HG03045 (cell line): ENCODE measurements at regions not wholly inside any gene's neighbourhood (a gene's known extent, or its start where the extent isn't known, plus 50 kb on each side); places are given as distances from the start of the nearest gene placed in this dataset.

Source experiments
- ATAC-seq: cut with Tn5 transposase; IDR thresholded peaks from one replicate; pipeline ENCODE4 v1.9.1; 2021; ENCODE audit warnings: mild to moderate bottlenecking, moderate library complexity; ENCODE audit not compliant: unreplicated experiment

DNA sequence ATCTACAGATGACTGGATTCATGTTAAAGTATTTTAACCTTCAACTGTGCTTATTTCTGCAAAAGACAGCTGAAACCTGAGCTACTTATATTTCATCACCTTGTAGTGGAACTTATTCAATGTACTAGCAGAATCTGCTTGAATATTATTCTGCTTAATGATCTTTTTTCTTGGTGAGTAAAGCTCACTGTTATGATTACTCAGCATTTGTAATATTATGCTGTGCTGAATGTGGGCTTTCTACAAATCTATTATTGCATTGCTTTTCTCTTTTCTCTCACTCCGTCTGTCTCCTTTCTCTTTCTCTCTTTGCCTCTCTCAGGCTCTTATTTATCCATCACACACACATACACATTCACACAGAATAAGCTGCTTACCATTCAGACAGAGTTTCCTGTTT, 98.7 kb upstream of the TMEM196 start:
- no peak for ATAC-seq

DNA sequence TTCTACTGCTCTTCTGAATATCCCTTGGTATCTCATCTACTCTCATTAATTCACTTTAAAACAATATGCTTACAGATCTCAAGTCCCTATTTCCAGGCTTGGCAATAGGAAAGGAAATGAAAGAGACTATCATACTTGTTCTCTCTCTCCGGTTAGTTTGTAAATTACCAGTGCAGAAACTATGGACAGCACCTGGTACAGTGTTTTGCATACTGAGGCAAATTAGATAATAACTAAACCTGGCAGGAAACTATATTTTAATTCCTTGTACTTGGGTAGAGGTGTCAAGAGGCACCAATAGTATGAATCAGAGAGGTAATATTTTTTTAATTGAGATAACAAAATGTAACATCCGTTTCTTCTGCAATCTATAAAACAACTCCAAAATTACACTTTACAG, 97.7 kb upstream of the TMEM196 start:
- no peak for ATAC-seq

DNA sequence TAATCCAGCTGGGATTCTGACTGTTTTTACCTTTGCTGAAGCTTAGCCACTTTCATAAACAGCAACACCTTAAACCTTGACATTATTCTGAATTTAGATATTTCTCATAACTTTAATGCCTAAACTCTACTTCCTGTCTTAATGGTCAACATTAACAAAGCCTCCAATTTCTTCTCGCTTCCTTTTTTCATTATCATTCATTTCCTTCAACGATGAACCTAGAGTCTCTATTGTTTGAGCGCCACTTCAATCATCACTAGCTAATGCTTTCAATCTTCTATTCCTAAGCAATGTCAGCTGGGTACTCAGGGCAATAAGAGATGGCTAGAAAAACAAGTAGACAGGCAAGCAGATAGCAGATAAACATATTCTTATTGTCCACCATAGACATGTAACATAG, 96.6 kb upstream of the TMEM196 start:
- ATAC-seq = no peak

DNA sequence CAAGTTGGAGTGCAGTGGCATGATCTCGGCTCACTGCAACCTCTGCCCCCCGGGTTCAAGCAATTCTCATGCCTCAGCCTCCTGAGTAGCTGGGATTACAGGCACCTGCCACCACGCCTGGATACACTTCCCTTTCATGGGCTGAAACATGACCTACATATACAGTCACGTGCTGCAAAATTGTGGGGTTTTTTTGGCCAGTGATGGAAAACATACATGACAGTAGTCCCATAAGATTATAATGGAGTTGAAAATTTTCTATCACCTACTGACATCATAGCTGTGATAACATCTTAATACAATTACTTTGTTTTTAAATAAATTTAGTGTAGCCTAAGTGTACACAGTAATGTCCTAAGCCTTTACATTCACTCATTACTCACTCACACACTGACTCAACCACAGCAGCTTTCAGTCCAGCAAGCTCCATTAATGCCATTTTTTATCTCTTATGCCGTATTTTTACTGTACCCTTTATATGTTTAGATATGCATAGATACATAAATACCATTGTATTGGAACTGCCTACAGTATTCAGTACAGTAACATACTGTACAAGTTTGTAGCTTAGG, 79.9 kb upstream of the TMEM196 start:
- ATAC-seq = no peak

DNA sequence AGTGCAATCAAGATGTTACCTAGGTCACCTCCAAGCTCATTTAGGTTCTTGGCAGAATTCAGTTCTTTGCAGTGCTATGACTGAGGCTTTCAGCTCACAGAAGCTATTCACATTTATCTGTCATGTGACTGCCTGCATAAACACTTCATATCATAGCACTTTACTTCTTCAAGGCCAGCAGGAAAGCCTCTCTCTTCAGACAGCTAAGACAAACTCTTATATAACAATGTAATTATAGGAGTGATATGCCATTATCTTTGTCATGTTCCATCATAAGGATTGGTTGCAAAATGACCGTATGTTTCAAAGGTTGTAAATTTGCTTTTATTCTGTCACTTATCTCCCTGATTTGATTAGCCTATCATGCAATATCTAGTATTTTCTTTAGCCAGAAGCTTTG, 78.8 kb upstream of the TMEM196 start:
- ATAC-seq = no peak

DNA sequence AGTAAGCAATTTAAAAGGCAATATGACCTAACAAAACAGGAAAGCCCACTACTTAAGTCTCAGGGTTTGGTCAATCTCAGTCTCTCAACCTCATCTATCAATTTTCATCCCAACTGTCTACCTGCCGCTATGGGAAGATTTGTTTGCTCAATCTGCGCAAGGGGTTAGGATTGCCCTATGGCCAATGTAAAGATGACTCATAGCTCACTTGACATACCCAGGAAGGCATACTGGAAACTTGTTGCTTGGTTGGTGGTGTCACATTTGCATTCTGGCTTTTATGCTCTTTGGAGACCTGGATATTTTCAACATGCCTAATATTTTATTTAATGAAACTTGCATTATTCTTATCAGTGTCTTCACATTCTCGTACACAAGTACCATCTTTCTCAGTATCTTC, 78.1 kb upstream of the TMEM196 start:
- no peak for ATAC-seq

DNA sequence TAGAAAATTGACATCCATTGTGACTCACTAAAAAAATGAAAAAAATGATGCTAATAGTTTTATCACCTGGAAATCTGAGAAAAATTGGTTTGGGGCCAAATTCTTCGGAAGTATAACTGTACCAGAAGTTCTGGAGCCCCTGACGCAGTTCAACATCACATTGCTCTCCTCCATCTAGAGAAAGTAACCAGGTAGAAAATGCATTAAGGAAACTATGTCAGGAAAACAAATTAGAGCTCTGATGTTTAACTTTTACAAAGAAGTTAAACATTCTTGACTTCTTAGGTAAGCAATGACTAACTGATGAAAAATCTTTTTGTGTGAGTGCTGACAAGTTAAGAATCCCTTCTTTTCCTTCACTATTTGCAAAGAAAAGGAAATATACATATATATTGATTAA, 61.1 kb upstream of the TMEM196 start:
- ATAC-seq = no peak

DNA sequence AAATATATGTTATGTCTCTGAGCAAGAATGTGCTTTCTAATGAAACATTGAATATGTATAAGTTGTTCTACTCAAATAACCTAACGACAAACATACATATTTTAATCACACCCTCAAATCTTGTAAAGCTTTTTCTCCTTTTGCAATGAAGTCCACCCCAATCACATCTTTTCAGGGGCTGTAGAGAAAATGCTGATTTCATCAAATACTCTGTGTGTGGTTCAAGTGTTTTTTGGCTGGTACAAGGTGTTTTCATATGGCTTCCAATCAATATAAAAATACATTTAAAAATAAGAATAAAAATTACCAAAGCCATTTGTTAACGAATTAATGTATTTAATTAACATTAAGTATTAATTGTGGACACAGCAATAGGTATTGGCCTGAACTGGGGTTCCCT, 57.2 kb upstream of the TMEM196 start:
- no peak for ATAC-seq
